Hepatocyte (in vitro differentiated cells): ENCODE measurements at regions not wholly inside any gene's neighbourhood (a gene's known extent, or its start where the extent isn't known, plus 50 kb on each side); places are given as distances from the start of the nearest gene placed in this dataset.

Source experiments
- CTCF ChIP-seq: fragments of 200-600 bp; sonication (generic); IDR thresholded peaks from 2 replicates; pipeline ENCODE4 v1.5.1; 2016; ENCODE audit warnings: antibody characterized with exemption, mild to moderate bottlenecking; ENCODE audit not compliant: poor library complexity
- EZH2phosphoT487 ChIP-seq: fragments of 200-600 bp; sonication (generic); IDR thresholded peaks from one replicate; pipeline ENCODE4 v1.6.1; 2018; ENCODE audit warnings: antibody characterized with exemption, mild to moderate bottlenecking, low read depth, moderate library complexity; ENCODE audit not compliant: unreplicated experiment, severe bottlenecking

GRCh38 chr3:161818106-161818505, 321.5 kb downstream of the OTOL1 start:
- TF ChIP-seq CTCF (no peak), EZH2phosphoT487 (no peak)
